ENCODE measurements at regions not wholly inside any gene's neighbourhood (a gene's known extent, or its start where the extent isn't known, plus 50 kb on each side); places are given as distances from the start of the nearest gene placed in this dataset.

DNA sequence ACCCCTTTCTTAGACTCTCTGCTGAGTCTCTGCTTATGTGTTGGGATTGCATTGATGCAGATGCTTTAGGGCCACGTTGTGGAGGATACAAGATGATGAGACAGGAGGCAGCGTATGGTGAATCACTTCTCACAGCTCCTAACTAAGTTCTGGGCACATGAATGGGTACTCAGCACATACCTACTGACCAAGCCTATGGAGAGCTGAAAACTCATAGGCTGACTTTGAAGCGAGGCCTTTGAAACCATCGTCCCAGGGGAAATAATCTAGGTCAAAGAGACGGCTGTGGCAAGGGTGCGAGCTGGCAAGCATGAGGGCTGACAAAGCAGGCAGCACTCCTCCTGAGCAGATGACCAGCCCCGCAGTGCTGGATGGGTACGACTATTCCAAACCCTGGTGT lies 180.2 kb upstream of the TNP1 start:
- WGBS, 2 donors, result 79 to 86% methylated on average over 8 of the region's 8 CpGs
- H3K4me1 ChIP-seq, result no peaks in the 10 kb centered on the region

DNA sequence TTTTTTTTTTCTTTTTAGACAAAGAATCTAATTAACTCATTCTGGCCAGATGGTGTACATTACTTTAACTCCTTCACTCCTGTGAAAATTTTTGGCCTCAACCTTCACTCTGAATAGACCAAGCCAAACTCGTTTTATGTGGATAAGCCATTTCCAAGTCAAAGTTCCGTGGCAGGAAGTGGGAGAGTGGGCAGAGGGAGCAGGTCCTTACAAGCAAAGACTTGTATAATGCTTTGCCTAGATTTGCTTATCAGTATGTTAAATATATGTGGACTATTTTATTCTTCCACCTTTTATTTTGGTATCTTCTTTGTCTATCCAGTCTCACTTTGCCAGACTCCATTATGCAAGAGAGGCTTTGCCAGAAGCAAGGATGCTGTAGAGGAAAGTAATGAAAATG lies 178.1 kb upstream of the TNP1 start:
- H3K27ac ChIP-seq, result no peak overlapping the region
- H3K4me3 ChIP-seq, result no peak overlapping the region
- WGBS, 2 donors, result 68 to 74% methylated on average over 2 of the region's 2 CpGs
- DNase-seq (no peak), ATAC-seq (no peak)
- TF ChIP-seq, protein P1, sequence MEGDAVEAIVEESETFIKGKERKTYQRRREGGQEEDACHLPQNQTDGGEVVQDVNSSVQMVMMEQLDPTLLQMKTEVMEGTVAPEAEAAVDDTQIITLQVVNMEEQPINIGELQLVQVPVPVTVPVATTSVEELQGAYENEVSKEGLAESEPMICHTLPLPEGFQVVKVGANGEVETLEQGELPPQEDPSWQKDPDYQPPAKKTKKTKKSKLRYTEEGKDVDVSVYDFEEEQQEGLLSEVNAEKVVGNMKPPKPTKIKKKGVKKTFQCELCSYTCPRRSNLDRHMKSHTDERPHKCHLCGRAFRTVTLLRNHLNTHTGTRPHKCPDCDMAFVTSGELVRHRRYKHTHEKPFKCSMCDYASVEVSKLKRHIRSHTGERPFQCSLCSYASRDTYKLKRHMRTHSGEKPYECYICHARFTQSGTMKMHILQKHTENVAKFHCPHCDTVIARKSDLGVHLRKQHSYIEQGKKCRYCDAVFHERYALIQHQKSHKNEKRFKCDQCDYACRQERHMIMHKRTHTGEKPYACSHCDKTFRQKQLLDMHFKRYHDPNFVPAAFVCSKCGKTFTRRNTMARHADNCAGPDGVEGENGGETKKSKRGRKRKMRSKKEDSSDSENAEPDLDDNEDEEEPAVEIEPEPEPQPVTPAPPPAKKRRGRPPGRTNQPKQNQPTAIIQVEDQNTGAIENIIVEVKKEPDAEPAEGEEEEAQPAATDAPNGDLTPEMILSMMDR (IDR thresholded peaks at IDR 0.05), result no peak
- TF ChIP-seq POLR2A (IDR thresholded peaks at IDR 0.05), result no peak
- intact Hi-C loops (cut with DNase I), result no loop called here
- H3K27me3 ChIP-seq, result no peaks in the 10 kb centered on the region
- no peaks in the 10 kb centered on the region for H3K9me3 ChIP-seq
- no peaks in the 10 kb centered on the region for H3K36me3 ChIP-seq (replicated peaks in 1 of 2; ENCODE audit: insufficient read depth in 1 of 2, low read depth in 2 of 2)
- no peaks in the 10 kb centered on the region for H3K4me1 ChIP-seq

More for the DNA sequence above, 180.2 kb upstream of the TNP1 start:
- no peaks in the 10 kb centered on the region for H3K27me3 ChIP-seq
- H3K27ac ChIP-seq, result no peak overlapping the region
- no peaks in the 10 kb centered on the region for H3K9me3 ChIP-seq
- intact Hi-C loops (cut with DNase I), result no loop called here
- no peaks in the 10 kb centered on the region for H3K36me3 ChIP-seq (replicated peaks in 1 of 2; ENCODE audit: insufficient read depth in 1 of 2, low read depth in 2 of 2)
- H3K4me3 ChIP-seq, result no peak overlapping the region
- ATAC-seq (no peak), DNase-seq (no peak)
- TF ChIP-seq, protein P1 (IDR thresholded peaks at IDR 0.05), result no peak
- TF ChIP-seq POLR2A (IDR thresholded peaks at IDR 0.05), result no peak

GRCh38 chr2:217037353-217037752 lies 177.5 kb upstream of the TNP1 start:
- intact Hi-C loops (cut with DNase I), result no loop called here

DNA sequence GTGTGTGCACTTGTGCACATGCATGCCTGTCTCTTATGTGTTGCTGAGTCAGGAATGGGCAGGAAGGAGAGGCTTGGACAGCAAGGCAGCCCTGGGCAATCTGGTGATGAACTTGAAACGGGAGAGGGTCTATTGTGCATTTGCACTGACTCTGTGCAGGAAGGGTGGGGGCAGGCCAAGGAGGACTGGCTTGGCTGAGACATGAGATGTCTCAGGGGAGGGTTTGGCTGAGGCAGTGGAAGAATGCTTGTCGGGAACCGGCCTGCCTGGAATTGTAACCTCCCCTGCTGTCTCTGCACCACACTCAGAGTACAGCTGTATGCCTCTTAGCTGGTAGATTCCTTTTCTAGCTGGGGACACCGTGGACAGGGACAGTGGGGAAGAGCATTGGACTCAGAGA lies 176.1 kb upstream of the TNP1 start:
- Histone ChIP-seq H3K36me3 (replicated peaks in 1 of 2; ENCODE audit: insufficient read depth in 1 of 2, low read depth in 2 of 2) (no peaks in the 10 kb centered on the region), H3K4me3 (no peak overlapping the region), H3K27ac (no peak overlapping the region), H3K4me1 (no peaks in the 10 kb centered on the region), H3K9me3 (no peaks in the 10 kb centered on the region), H3K27me3 (no peaks in the 10 kb centered on the region)
- TF ChIP-seq POLR2A (IDR thresholded peaks at IDR 0.05), result no peak
- no peak for ATAC-seq
- 41 to 50% methylated on average over 4 of the region's 4 CpGs for WGBS, 2 donors
- intact Hi-C loops (cut with DNase I), result no loop called here
- DNase-seq, result peak in 1 of 4 donors; percentile 8

More at GRCh38 chr2:217037353-217037752, 177.5 kb upstream of the TNP1 start:
- H3K36me3 ChIP-seq (replicated peaks in 1 of 2; ENCODE audit: insufficient read depth in 1 of 2, low read depth in 2 of 2), result no peaks in the 10 kb centered on the region
- H3K4me1 ChIP-seq, result no peaks in the 10 kb centered on the region
- H3K27ac ChIP-seq, result no peak overlapping the region
- H3K4me3 ChIP-seq, result no peak overlapping the region
- no peaks in the 10 kb centered on the region for H3K27me3 ChIP-seq
- 73% methylated on average over 3 of the region's 3 CpGs for WGBS, 2 donors
- TF ChIP-seq, protein P1 (IDR thresholded peaks at IDR 0.05), result no peak
- no peak for TF ChIP-seq POLR2A (IDR thresholded peaks at IDR 0.05)
- DNase-seq (no peak), ATAC-seq (no peak)
- no peaks in the 10 kb centered on the region for H3K9me3 ChIP-seq

GRCh38 chr2:217033186-217033585 lies 173.3 kb upstream of the TNP1 start:
- no peaks in the 10 kb centered on the region for H3K36me3 ChIP-seq (replicated peaks in 1 of 2; ENCODE audit: insufficient read depth in 1 of 2, low read depth in 2 of 2)
- H3K4me1 ChIP-seq, result no peaks in the 10 kb centered on the region
- H3K27me3 ChIP-seq, result no peaks in the 10 kb centered on the region
- ATAC-seq (no peak), DNase-seq (no peak)
- TF ChIP-seq, protein P1 (IDR thresholded peaks at IDR 0.05), result no peak
- TF ChIP-seq POLR2A (IDR thresholded peaks at IDR 0.05), result no peak
- H3K27ac ChIP-seq, result no peak overlapping the region
- no peaks in the 10 kb centered on the region for H3K9me3 ChIP-seq
- H3K4me3 ChIP-seq, result no peak overlapping the region
- intact Hi-C loops (cut with DNase I), result no loop called here
- 76 to 80% methylated on average over 5 of the region's 5 CpGs for WGBS, 2 donors

All from body of pancreas (tissue), 4 donors.